ENCODE measurements at regions not wholly inside any gene's neighbourhood (a gene's known extent, or its start where the extent isn't known, plus 50 kb on each side); places are given as distances from the start of the nearest gene placed in this dataset.

DNA sequence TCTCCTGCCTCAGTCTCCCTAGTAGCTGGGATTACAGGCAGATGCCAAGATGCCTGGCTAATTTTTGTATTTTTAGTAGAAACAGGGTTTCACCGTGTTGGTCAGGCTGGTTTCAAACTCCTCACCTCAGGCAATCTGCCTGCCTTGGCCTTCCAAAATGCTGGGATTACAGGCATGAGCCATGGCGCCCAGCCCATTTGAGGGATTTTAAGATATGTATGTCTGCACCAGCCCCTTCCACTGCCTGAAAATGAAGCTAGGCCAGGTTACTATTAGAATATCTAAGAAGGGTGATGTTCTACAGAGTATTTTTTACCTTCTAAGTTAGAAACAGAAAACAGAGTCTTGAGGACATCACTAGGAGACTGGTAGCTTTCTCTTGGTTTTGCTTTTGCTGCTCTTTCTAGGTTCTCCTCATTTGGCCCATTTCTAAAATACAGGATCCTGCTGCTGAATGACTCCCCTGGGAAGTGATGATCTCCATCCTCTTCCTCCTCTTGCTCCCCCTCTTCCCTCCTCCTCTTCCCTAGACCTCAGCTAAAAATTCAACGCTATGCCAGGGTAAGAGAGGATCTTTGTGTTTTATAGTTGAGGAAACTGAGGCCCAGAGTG lies 118.5 kb downstream of the MYCN start (continued):
- TF ChIP-seq, protein P1, sequence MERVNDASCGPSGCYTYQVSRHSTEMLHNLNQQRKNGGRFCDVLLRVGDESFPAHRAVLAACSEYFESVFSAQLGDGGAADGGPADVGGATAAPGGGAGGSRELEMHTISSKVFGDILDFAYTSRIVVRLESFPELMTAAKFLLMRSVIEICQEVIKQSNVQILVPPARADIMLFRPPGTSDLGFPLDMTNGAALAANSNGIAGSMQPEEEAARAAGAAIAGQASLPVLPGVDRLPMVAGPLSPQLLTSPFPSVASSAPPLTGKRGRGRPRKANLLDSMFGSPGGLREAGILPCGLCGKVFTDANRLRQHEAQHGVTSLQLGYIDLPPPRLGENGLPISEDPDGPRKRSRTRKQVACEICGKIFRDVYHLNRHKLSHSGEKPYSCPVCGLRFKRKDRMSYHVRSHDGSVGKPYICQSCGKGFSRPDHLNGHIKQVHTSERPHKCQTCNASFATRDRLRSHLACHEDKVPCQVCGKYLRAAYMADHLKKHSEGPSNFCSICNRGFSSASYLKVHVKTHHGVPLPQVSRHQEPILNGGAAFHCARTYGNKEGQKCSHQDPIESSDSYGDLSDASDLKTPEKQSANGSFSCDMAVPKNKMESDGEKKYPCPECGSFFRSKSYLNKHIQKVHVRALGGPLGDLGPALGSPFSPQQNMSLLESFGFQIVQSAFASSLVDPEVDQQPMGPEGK (CRISPR knock-in tag; IDR thresholded peaks at IDR 0.05; ENCODE audit: borderline replicate concordance): no peak
- TF ChIP-seq GLIS3 (CRISPR knock-in tag; IDR thresholded peaks at IDR 0.05) (no peak), RARB (CRISPR knock-in tag; IDR thresholded peaks at IDR 0.05) (no peak)

DNA sequence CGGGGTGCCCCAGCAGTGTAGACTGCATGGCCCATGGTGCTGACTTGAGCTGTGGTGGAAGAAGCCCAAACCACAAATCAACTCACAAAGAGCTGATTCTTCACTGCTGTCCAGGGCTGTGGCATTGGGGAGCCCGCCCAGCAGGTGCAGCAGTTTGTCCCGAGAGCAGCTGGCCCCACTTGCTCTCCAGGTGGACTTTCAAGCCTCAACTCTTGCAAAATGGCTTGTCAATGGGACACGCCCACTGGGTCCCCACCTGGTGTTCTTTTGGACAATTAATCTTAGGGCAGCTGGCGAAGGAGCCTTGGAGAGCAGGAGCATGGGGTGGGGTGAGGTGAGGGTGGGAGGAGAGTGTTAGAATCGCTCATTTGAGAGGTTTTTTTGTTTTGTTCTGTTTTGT lies 117.9 kb downstream of the MYCN start:
- TF ChIP-seq TOX (CRISPR knock-in tag; IDR thresholded peaks at IDR 0.05; ENCODE audit: borderline replicate concordance) (no peak), TCF4 (CRISPR knock-in tag; IDR thresholded peaks at IDR 0.05; ENCODE audit: borderline replicate concordance) (no peak), ARNTL (CRISPR knock-in tag; IDR thresholded peaks at IDR 0.05; ENCODE audit: borderline replicate concordance, low read depth) (no peak), ZNF8 (CRISPR knock-in tag; IDR thresholded peaks at IDR 0.05) (no peak), OSR1 (CRISPR knock-in tag; IDR thresholded peaks at IDR 0.05) (no peak), ZFP3 (CRISPR knock-in tag; IDR thresholded peaks at IDR 0.05) (no peak), RARB (CRISPR knock-in tag; IDR thresholded peaks at IDR 0.05) (no peak)
- TF ChIP-seq, protein P1 (CRISPR knock-in tag; IDR thresholded peaks at IDR 0.05; ENCODE audit: borderline replicate concordance): no peak
- TF ChIP-seq, protein P2, sequence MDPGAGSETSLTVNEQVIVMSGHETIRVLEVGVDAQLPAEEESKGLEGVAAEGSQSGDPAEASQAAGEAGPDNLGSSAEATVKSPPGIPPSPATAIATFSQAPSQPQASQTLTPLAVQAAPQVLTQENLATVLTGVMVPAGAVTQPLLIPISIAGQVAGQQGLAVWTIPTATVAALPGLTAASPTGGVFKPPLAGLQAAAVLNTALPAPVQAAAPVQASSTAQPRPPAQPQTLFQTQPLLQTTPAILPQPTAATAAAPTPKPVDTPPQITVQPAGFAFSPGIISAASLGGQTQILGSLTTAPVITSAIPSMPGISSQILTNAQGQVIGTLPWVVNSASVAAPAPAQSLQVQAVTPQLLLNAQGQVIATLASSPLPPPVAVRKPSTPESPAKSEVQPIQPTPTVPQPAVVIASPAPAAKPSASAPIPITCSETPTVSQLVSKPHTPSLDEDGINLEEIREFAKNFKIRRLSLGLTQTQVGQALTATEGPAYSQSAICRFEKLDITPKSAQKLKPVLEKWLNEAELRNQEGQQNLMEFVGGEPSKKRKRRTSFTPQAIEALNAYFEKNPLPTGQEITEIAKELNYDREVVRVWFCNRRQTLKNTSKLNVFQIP (CRISPR knock-in tag; IDR thresholded peaks at IDR 0.05; ENCODE audit: borderline replicate concordance, low read depth): no peak
- TF ChIP-seq, protein P3, sequence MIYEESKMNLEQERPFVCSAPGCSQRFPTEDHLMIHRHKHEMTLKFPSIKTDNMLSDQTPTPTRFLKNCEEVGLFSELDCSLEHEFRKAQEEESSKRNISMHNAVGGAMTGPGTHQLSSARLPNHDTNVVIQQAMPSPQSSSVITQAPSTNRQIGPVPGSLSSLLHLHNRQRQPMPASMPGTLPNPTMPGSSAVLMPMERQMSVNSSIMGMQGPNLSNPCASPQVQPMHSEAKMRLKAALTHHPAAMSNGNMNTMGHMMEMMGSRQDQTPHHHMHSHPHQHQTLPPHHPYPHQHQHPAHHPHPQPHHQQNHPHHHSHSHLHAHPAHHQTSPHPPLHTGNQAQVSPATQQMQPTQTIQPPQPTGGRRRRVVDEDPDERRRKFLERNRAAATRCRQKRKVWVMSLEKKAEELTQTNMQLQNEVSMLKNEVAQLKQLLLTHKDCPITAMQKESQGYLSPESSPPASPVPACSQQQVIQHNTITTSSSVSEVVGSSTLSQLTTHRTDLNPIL (CRISPR knock-in tag; IDR thresholded peaks at IDR 0.05; ENCODE audit: low read depth): no peak
- TF ChIP-seq, protein P4, sequence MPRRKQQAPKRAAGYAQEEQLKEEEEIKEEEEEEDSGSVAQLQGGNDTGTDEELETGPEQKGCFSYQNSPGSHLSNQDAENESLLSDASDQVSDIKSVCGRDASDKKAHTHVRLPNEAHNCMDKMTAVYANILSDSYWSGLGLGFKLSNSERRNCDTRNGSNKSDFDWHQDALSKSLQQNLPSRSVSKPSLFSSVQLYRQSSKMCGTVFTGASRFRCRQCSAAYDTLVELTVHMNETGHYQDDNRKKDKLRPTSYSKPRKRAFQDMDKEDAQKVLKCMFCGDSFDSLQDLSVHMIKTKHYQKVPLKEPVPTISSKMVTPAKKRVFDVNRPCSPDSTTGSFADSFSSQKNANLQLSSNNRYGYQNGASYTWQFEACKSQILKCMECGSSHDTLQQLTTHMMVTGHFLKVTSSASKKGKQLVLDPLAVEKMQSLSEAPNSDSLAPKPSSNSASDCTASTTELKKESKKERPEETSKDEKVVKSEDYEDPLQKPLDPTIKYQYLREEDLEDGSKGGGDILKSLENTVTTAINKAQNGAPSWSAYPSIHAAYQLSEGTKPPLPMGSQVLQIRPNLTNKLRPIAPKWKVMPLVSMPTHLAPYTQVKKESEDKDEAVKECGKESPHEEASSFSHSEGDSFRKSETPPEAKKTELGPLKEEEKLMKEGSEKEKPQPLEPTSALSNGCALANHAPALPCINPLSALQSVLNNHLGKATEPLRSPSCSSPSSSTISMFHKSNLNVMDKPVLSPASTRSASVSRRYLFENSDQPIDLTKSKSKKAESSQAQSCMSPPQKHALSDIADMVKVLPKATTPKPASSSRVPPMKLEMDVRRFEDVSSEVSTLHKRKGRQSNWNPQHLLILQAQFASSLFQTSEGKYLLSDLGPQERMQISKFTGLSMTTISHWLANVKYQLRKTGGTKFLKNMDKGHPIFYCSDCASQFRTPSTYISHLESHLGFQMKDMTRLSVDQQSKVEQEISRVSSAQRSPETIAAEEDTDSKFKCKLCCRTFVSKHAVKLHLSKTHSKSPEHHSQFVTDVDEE (CRISPR knock-in tag; IDR thresholded peaks at IDR 0.05): no peak
- no peak for ATAC-seq

DNA sequence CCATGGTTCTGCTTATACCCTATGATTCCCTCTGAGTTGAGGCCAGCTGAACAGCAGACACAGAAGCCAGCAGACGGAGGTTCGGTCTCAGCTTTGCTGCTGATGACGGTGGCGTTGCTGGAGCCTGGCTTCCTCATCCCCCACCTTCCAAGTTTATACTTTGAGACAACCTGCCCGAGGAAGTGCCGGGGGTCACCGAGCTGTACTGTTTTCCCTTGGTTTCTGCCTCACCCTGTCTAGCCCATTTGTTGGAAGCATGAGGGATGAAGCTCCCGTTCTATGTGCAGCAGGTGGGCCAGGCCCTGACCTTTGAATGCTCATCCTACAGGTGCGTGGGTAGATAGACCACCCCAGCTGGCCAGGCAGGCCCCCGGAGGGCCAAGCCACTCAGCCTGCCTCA lies 117.3 kb downstream of the MYCN start:
- TF ChIP-seq RARB (CRISPR knock-in tag; IDR thresholded peaks at IDR 0.05): no peak
- TF ChIP-seq ZNF70 (CRISPR knock-in tag; IDR thresholded peaks at IDR 0.05): no peak
- no peak for TF ChIP-seq OSR1 (CRISPR knock-in tag; IDR thresholded peaks at IDR 0.05)
- TF ChIP-seq ZNF565 (CRISPR knock-in tag; conservative IDR thresholded peaks at IDR 0.05; ENCODE audit: low read depth): no peak
- TF ChIP-seq, protein P4 (CRISPR knock-in tag; IDR thresholded peaks at IDR 0.05): no peak
- TF ChIP-seq ZFP30 (CRISPR knock-in tag; IDR thresholded peaks at IDR 0.05): no peak
- TF ChIP-seq BACH2 (CRISPR knock-in tag; IDR thresholded peaks at IDR 0.05; ENCODE audit: borderline replicate concordance): no peak
- no peak for TF ChIP-seq ESRRG (CRISPR knock-in tag; IDR thresholded peaks at IDR 0.05)
- no peak for ATAC-seq
